K562 (cell line): ENCODE measurements at regions not wholly inside any gene's neighbourhood (a gene's known extent, or its start where the extent isn't known, plus 50 kb on each side); places are given as distances from the start of the nearest gene placed in this dataset.

Source experiments
- CHD7 ChIP-seq: fragments of 200-600 bp; sonication (generic); IDR thresholded peaks from one replicate; pipeline ENCODE4 v1.6.1; 2012; ENCODE audit warnings: mild to moderate bottlenecking, low read depth, low read length, inconsistent platforms
- ZNF408 ChIP-seq: fragments of 250-450 bp; sonication (Bioruptor Pico); IDR thresholded peaks from 2 replicates; pipeline ENCODE4 v1.4.0; 2020; ENCODE audit warnings: low read depth, mild to moderate bottlenecking, moderate library complexity

- TF ChIP-seq CHD7 (no peak), ZNF408 (CRISPR knock-in tag) (no peak)
Measured at GRCh38 chr14:26845151-26845818, 247.5 kb upstream of the NOVA1 start (continued).
